Body of pancreas (tissue), 4 donors: ENCODE measurements at regions not wholly inside any gene's neighbourhood (a gene's known extent, or its start where the extent isn't known, plus 50 kb on each side); places are given as distances from the start of the nearest gene placed in this dataset.

ENCODE experiments used
- ATAC-seq: fragments of 150-250 bp; one replicate; pipeline ENCODE4 v1.9.1; 2016
- DNase-seq, 4 donors: peaks; one replicate each; pipeline ENCODE4 v3.0.0-alpha.2; 2019
- H3K27ac ChIP-seq, 4 donors: fragments of 200-600 bp; sonication (generic); 1 replicate in 3 of 4; 2 replicates in 1 of 4; pipeline versions ENCODE4 v1.5.1 to v1.6.1; 2016 to 2019; ENCODE audit warnings: mild to moderate bottlenecking in 1 of 4, mixed read lengths in 1 of 4, moderate library complexity in 1 of 4
- H3K27me3 ChIP-seq, 2 donors: fragments of 200-600 bp; sonication (generic); one replicate each; pipeline ENCODE4 v1.6.0; 2016; ENCODE audit warnings: mild to moderate bottlenecking in 1 of 2
- H3K36me3 ChIP-seq, 2 donors: fragments of 200-600 bp; sonication (generic); replicated peaks in 1 of 2; 2 replicates each; pipeline ENCODE4 v1.5.1; 2016; ENCODE audit warnings: low read depth in 2 of 2; ENCODE audit not compliant: insufficient read depth in 1 of 2
- H3K4me1 ChIP-seq: fragments of 200-600 bp; sonication (generic); one replicate; pipeline ENCODE4 v1.6.0; 2016
- H3K4me3 ChIP-seq, 2 donors: fragments of 200-600 bp; sonication (generic); 1 replicate in 1 of 2; 2 replicates in 1 of 2; pipeline ENCODE4 v1.5.1; 2016 to 2019
- H3K9me3 ChIP-seq, 3 donors: fragments of 200-600 bp; sonication (generic); 1 replicate in 2 of 3; 2 replicates in 1 of 3; pipeline ENCODE4 v1.5.1; 2016
- POLR2A ChIP-seq, 3 donors: fragments of 450-650 bp; IDR thresholded peaks; one replicate each; pipeline ENCODE4 v1.6.1; 2016; ENCODE audit warnings: antibody characterized with exemption in 3 of 3, mild to moderate bottlenecking in 2 of 3
- WGBS, 2 donors: methylation state at CpG; one replicate each; pipeline ENCODE4 v1.1.5; 2017; 5-methylcytosine and 5-hydroxymethylcytosine counted together
- intact Hi-C: fragments of 100-400 bp; cut with DNase I; formaldehyde crosslinking; loops from one replicate; pipeline ENCODE4 v1.15.1; 2023
- TF ChIP-seq, protein P1 (sequence below), 7 experiments: fragments of 450-650 bp in 4 of 7; fragments of 200-600 bp in 3 of 7; sonication (generic) in 3 of 7; IDR thresholded peaks; one replicate each; pipeline ENCODE4 v1.5.1; 2016 to 2019; ENCODE audit warnings: antibody characterized with exemption in 7 of 7

DNA sequence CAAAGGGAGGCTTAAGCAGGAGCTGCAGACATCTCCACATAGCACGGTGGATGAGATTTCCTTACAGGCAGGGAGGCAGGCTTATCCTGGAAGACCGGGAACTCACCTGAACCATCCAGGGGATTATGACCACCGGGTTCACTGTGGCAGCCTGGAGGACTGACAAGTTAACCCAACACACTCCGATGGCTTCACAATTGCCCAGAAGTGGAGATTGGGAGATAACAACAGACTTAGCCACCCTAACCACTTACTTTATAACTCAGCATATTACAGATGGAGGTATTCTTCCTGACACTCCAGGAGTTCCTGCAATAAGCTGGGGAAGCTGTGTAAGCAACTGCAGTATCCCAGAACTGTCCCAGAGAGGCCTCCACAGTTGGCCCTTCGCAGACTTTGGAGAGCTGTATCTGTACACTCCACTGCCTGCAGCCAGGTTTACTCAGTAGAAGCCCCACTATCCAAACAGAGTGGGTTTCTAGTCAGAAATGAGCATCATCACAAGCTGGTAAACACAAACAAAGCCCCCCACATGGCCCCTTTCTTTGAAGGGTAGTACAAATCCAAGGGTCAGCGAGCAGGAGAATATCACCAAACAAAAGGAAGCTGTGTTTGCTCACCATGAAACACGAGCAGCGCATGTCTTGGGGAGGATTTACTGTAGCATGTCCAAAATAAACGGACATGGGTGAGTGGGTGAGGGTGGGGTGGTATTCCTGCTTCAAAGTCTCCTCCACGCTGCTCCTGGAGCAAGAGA lies 462.2 kb downstream of the RASEF start:
- no peak for TF ChIP-seq POLR2A (IDR thresholded peaks at IDR 0.05)
- TF ChIP-seq, protein P1, sequence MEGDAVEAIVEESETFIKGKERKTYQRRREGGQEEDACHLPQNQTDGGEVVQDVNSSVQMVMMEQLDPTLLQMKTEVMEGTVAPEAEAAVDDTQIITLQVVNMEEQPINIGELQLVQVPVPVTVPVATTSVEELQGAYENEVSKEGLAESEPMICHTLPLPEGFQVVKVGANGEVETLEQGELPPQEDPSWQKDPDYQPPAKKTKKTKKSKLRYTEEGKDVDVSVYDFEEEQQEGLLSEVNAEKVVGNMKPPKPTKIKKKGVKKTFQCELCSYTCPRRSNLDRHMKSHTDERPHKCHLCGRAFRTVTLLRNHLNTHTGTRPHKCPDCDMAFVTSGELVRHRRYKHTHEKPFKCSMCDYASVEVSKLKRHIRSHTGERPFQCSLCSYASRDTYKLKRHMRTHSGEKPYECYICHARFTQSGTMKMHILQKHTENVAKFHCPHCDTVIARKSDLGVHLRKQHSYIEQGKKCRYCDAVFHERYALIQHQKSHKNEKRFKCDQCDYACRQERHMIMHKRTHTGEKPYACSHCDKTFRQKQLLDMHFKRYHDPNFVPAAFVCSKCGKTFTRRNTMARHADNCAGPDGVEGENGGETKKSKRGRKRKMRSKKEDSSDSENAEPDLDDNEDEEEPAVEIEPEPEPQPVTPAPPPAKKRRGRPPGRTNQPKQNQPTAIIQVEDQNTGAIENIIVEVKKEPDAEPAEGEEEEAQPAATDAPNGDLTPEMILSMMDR (IDR thresholded peaks at IDR 0.05): no peak
- WGBS, 2 donors: 42 to 45% methylated on average over 9 to 10 of the region's 10 CpGs
- DNase-seq (no peak), ATAC-seq (no peak)
- H3K36me3 ChIP-seq: no peaks in the 10 kb centered on the region
- intact Hi-C loops: no loop called here
- no peaks in the 10 kb centered on the region for H3K27me3 ChIP-seq
- H3K9me3 ChIP-seq: no peaks in the 10 kb centered on the region
- H3K4me1 ChIP-seq: peaks cover 78% of the 10 kb centered on the region
- no peak overlapping the region for H3K4me3 ChIP-seq
- peak overlapping the region; percentile 45 to 86 (median 80) for H3K27ac ChIP-seq

DNA sequence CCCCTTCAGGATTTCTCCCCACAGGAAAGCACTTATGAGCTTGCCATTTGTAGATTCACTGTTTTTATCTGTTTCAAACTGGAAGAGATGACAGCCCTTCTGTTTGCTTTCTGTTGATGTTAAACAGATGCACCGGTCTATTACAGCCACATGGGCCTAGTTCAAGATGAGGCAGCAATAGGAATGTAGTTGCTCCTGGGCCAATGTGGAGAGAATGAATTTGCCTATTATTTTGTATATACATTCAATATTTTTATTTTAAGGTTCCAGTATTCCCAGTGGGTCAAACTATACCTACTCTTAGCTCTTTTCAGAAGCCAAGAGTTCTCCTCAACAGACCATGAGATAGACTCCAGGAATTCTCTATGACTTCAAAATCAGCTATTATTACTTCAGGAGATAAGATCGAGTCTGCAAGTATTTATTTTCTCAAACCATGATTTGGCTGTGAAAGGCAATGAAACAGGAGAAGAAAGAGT lies 461.6 kb downstream of the RASEF start:
- WGBS, 2 donors: 33 to 34% methylated on average over 2 of the region's 2 CpGs
- Histone ChIP-seq H3K9me3 (no peaks in the 10 kb centered on the region), H3K36me3 (no peaks in the 10 kb centered on the region), H3K27me3 (no peaks in the 10 kb centered on the region), H3K4me1 (peaks cover 85% of the 10 kb centered on the region), H3K4me3 (no peak overlapping the region), H3K27ac (peak overlapping the region; percentile 45 to 86 (median 80))
- intact Hi-C loops: no loop called here
- TF ChIP-seq POLR2A (IDR thresholded peaks at IDR 0.05): no peak
- TF ChIP-seq, protein P1 (IDR thresholded peaks at IDR 0.05): no peak
- no peak for DNase-seq
- ATAC-seq: no peak

DNA sequence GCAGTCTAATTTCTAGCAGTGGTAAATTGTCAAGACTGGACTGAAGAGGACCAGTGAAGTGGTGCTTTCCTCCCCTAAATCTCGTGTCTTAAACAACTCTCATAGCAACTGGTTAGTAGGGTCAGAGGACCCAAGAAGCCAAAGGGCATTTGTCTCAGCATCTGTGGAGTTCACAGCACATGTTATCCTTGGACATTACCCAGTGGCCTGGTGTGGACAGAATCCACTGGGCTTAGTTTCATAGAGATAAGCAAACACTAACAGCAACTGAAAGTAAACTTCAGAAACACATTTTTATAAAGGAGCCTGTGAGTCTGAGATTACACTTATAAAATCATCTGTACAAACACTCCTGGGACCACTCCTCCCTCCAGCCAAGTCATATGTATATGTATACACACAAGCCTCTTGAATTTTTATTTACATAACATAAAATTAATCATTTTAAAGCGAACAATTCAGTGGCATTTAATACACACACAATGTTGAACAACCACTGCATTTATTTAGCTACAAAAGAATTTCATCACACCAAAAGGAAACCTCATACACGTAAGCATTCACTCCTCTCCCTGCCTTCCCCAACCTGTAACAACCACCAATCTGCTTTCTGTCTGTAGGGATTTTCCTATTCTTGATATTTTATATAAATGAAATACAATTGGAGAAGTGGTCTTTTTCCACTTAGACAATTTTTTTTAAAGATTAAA lies 457.8 kb downstream of the RASEF start:
- WGBS, 2 donors: 27 to 30% methylated on average over 3 of the region's 3 CpGs
- ATAC-seq (peak; percentile 94), DNase-seq (peak; percentile 73 to 88 (median 84))
- Histone ChIP-seq H3K4me1 (peaks cover 54% of the 10 kb centered on the region), H3K27me3 (no peaks in the 10 kb centered on the region), H3K36me3 (no peaks in the 10 kb centered on the region), H3K27ac (peak overlapping the region; percentile 60 to 82 (median 72)), H3K4me3 (no peak overlapping the region), H3K9me3 (no peaks in the 10 kb centered on the region)
- TF ChIP-seq POLR2A (IDR thresholded peaks at IDR 0.05): no peak
- TF ChIP-seq, protein P1 (IDR thresholded peaks at IDR 0.05): peak in 1 of 7 experiments; percentile 0
- intact Hi-C loops: loop anchor here (5.0 kb wide), 1 partner anchor 68 kb away; no protein-coding TSS in a partner anchor

DNA sequence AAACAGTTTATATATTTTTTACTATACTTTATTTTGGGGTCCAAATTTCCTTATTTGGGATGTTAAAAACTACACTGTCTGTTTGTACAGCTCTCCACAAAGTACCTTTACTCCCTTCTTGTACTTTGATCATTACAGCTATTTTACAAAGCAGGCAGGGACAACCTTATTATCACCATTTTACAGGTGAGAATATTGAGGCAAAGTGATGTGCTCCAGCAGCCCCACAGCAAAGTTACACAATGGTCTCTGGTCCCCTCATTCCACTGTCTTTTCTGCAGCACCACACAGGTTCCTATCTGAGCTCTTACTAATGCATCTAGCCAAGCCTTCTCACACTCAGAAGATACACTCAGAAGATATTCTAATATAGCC lies 457.3 kb downstream of the RASEF start:
- intact Hi-C loops: loop anchor here (5.0 kb wide), 1 partner anchor 68 kb away; no protein-coding TSS in a partner anchor
- no peaks in the 10 kb centered on the region for H3K27me3 ChIP-seq
- no peaks in the 10 kb centered on the region for H3K9me3 ChIP-seq
- TF ChIP-seq, protein P1 (IDR thresholded peaks at IDR 0.05): no peak
- no peak for TF ChIP-seq POLR2A (IDR thresholded peaks at IDR 0.05)
- no peak overlapping the region for H3K4me3 ChIP-seq
- DNase-seq (no peak), ATAC-seq (no peak)
- peaks cover 50% of the 10 kb centered on the region for H3K4me1 ChIP-seq
- peak overlapping the region; percentile 59 to 82 (median 72) for H3K27ac ChIP-seq
- H3K36me3 ChIP-seq: no peaks in the 10 kb centered on the region
